ENCODE measurements at regions not wholly inside any gene's neighbourhood (a gene's known extent, or its start where the extent isn't known, plus 50 kb on each side); places are given as distances from the start of the nearest gene placed in this dataset.

- no peaks in the 10 kb centered on the region for H3K36me3 ChIP-seq
- 64 to 70% (median 66%) methylated on average over 10 of the region's 10 CpGs for WGBS, 3 donors
- DNase-seq: no peak
- no peaks in the 10 kb centered on the region for H3K27me3 ChIP-seq
- intact Hi-C loops (cut with DNase I): no loop called here
- H3K9me3 ChIP-seq: no peaks in the 10 kb centered on the region
- TF ChIP-seq POLR2A (IDR thresholded peaks at IDR 0.05): no peak
- H3K4me3 ChIP-seq: no peak overlapping the region
- H3K27ac ChIP-seq: no peak overlapping the region
- H3K4me1 ChIP-seq (ENCODE audit: insufficient read depth): no peaks in the 10 kb centered on the region
These were observed 267.6 kb upstream of the TENM4 start for GRCh38 chr11:79708319-79708932.

GRCh38 chr11:79705648-79706047 lies 264.8 kb upstream of the TENM4 start:
- H3K4me1 ChIP-seq (ENCODE audit: insufficient read depth): no peaks in the 10 kb centered on the region
- no peak overlapping the region for H3K4me3 ChIP-seq
- no peaks in the 10 kb centered on the region for H3K36me3 ChIP-seq
- no peak overlapping the region for H3K27ac ChIP-seq
- intact Hi-C loops (cut with DNase I): no loop called here
- H3K27me3 ChIP-seq: no peaks in the 10 kb centered on the region
- 94 to 97% (median 96%) methylated on average over 5 of the region's 5 CpGs for WGBS, 3 donors
- TF ChIP-seq EP300 (IDR thresholded peaks at IDR 0.05) (no peak), CTCF (IDR thresholded peaks at IDR 0.05) (no peak), POLR2A (IDR thresholded peaks at IDR 0.05) (no peak)
- no peak for DNase-seq
- H3K9me3 ChIP-seq: no peaks in the 10 kb centered on the region

- Histone ChIP-seq H3K9me3 (no peaks in the 10 kb centered on the region), H3K4me3 (no peak overlapping the region), H3K4me1 (ENCODE audit: insufficient read depth) (no peaks in the 10 kb centered on the region), H3K27ac (no peak overlapping the region), H3K36me3 (no peaks in the 10 kb centered on the region), H3K27me3 (no peaks in the 10 kb centered on the region)
- TF ChIP-seq EP300 (IDR thresholded peaks at IDR 0.05): no peak
- no peak for TF ChIP-seq POLR2A (IDR thresholded peaks at IDR 0.05)
- no peak for TF ChIP-seq CTCF (IDR thresholded peaks at IDR 0.05)
- no peak for DNase-seq
- intact Hi-C loops (cut with DNase I): no loop called here
- WGBS, 3 donors: 97 to 99% (median 98%) methylated on average over 3 of the region's 3 CpGs
These were observed 261.5 kb upstream of the TENM4 start for GRCh38 chr11:79702303-79702702.

- no peaks in the 10 kb centered on the region for H3K9me3 ChIP-seq
- intact Hi-C loops (cut with DNase I): no loop called here
- WGBS, 3 donors: 63 to 67% (median 65%) methylated on average over 1 of the region's 1 CpG
These were observed 258.4 kb upstream of the TENM4 start for GRCh38 chr11:79699246-79699645.

More at GRCh38 chr11:79699246-79699645, 258.4 kb upstream of the TENM4 start:
- TF ChIP-seq POLR2A (IDR thresholded peaks at IDR 0.05): no peak
- TF ChIP-seq EP300 (IDR thresholded peaks at IDR 0.05): no peak
- no peak for TF ChIP-seq CTCF (IDR thresholded peaks at IDR 0.05)
- Histone ChIP-seq H3K36me3 (no peaks in the 10 kb centered on the region), H3K4me1 (ENCODE audit: insufficient read depth) (no peaks in the 10 kb centered on the region), H3K4me3 (no peak overlapping the region), H3K27me3 (no peaks in the 10 kb centered on the region), H3K27ac (no peak overlapping the region)
- DNase-seq: no peak
